Umbilical cord (tissue), 1 donor: ENCODE measurements at regions not wholly inside any gene's neighbourhood (a gene's known extent, or its start where the extent isn't known, plus 50 kb on each side); places are given as distances from the start of the nearest gene placed in this dataset.
"Not testable (repeated sequence)": the region's sequence is repeated elsewhere in the genome, so short reads cannot be mapped to it uniquely, and the experiment has no call there.

Experiments
- DNase-seq: peaks from one replicate; pipeline ENCODE4 v3.0.0-alpha.2; 2015; ENCODE audit warnings: low spot score

GRCh38 chr1:208465786-208466590 lies 221.8 kb upstream of the PLXNA2 start:
- no peak for DNase-seq

- DNase-seq = peak; percentile 94
Measured at GRCh38 chr1:208467151-208467780, 223.1 kb upstream of the PLXNA2 start.

- peak; percentile 46 for DNase-seq
Measured at GRCh38 chr1:208475449-208475848, 231.3 kb upstream of the PLXNA2 start.

- peak; percentile 60 for DNase-seq
Measured at GRCh38 chr1:208475951-208476845, 232.0 kb upstream of the PLXNA2 start.

- DNase-seq = no peak
Measured at GRCh38 chr1:208476846-208477170, 232.6 kb upstream of the PLXNA2 start.

GRCh38 chr1:208479435-208479834 lies 235.3 kb upstream of the PLXNA2 start:
- peak; percentile 20 for DNase-seq

- DNase-seq = no peak
Measured at GRCh38 chr1:208485512-208485911, 241.3 kb upstream of the PLXNA2 start.

GRCh38 chr1:208486677-208487076 lies 242.5 kb upstream of the PLXNA2 start:
- no peak for DNase-seq

GRCh38 chr1:208488432-208488831 lies 244.2 kb upstream of the PLXNA2 start:
- not testable (repeated sequence) for DNase-seq

GRCh38 chr1:208496467-208497371 lies 252.5 kb upstream of the PLXNA2 start:
- no peak for DNase-seq

GRCh38 chr1:208497866-208498541 lies 253.8 kb upstream of the PLXNA2 start:
- no peak for DNase-seq

GRCh38 chr1:208499026-208499425 lies 254.8 kb upstream of the PLXNA2 start:
- no peak for DNase-seq

- no peak for DNase-seq
Measured at GRCh38 chr1:208499601-208500000, 255.4 kb upstream of the PLXNA2 start.

GRCh38 chr1:208500375-208500774 lies 256.2 kb upstream of the PLXNA2 start:
- DNase-seq = peak; percentile 30

GRCh38 chr1:208501542-208501941 lies 257.4 kb upstream of the PLXNA2 start:
- DNase-seq = no peak

- DNase-seq = peak; percentile 74
Measured at GRCh38 chr1:208503787-208504186, 259.6 kb upstream of the PLXNA2 start.

GRCh38 chr1:208506812-208507211 lies 262.6 kb upstream of the PLXNA2 start:
- no peak for DNase-seq

- no peak for DNase-seq
Measured at GRCh38 chr1:208509072-208509471, 264.9 kb upstream of the PLXNA2 start.

- peak; percentile 12 for DNase-seq
Measured at GRCh38 chr1:208510192-208510952, 266.2 kb upstream of the PLXNA2 start.
